HG02840 (cell line): ENCODE measurements at regions not wholly inside any gene's neighbourhood (a gene's known extent, or its start where the extent isn't known, plus 50 kb on each side); places are given as distances from the start of the nearest gene placed in this dataset.
"Not testable (repeated sequence)": the region's sequence is repeated elsewhere in the genome, so short reads cannot be mapped to it uniquely, and the experiment has no call there.

Source experiments
- ATAC-seq: cut with Tn5 transposase; IDR thresholded peaks from one replicate; pipeline ENCODE4 v1.9.1; 2021; ENCODE audit warnings: mild to moderate bottlenecking, moderate library complexity, moderate number of reproducible peaks; ENCODE audit not compliant: unreplicated experiment, low FRiP score

DNA sequence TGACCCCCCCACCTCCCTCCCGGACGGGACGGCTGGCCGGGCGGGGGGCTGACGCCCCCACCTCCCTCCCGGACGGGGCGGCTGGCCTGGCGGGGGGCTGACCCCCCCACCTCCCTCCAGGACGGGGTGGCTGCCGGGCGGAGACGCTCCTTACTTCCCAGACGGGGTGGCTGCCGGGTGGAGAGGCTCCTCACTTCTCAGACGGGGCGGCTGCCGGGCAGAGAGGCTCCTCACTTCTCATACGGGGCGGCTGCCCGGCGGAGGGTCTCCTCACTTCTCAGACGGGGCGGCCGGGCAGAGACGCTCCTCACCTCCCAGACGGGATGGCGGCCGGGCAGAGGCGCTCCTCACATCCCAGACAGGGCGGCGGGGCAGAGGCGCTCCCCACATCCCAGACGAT is 84.7 kb downstream of the OR2B2 start:
- not testable (repeated sequence) for ATAC-seq

GRCh38 chr6:27826612-27826985 is 85.6 kb downstream of the OR2B2 start:
- ATAC-seq: not testable (repeated sequence)

DNA sequence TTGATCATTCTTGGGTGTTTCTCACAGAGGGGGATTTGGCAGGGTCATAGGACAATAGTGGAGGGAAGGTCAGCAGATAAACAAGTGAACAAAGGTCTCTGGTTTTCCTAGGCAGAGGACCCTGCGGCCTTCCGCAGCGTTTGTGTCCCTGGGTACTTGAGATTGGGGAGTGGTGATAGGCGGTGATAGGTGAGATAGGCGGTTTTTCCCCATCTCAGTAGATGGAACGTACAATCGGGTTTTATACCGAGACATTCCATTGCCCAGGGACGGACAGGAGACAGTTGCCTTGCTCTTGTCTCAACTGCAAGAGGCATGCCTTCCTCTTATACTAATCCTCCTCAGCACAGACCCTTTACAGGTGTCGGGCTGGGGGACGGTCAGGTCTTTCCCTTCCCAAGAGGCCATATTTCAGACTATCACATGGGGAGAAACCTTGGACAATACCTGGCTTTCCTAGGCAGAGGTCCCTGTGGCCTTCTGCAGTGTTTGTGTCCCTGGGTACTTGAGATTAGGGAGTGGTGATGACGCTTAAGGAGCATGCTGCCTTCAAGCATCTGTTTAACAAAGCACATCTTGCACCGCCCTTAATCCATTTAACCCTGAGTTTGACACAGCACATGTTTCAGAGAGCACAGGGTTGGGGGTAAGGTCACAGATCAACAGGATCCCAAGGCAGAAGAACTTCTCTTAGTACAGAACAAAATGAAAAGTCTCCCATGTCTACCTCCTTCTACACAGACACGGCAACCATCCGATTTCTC is 86.2 kb downstream of the OR2B2 start:
- not testable (repeated sequence) for ATAC-seq

DNA sequence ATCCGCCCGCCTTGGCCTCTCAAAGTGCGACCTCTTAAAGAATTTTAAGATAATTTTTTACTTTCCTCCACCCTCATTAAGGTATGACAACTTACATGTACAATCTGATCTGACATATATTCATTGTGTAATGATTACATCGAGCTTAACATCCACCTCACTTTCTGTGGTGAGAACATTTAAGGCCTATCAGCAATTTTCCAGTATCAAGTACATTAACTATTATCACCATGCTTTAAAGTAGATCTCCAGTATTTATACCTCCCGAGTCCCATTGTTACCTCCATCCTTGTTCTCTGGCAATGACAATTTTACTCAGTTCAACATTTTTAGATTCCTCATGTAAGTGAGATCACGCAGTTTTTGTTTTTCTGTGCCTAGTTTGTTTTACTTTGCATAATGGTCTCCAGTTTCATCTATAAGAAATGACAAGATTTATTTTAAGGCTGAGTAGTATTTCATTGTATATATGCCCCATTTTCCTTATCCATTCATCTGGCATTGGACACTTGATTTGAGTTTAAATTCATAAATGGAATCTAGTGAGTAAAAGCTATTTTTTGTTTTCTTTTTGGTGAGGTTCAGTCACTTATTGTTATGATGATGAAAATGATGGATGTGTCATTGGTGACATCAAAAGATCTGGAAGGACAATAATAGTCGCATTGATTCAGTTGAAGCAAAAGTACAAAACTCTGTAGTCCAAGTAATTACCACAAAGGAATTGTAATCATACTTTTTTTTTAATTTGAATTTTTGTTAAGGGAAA is 87.0 kb downstream of the OR2B2 start:
- no peak for ATAC-seq

- ATAC-seq: peak; percentile 63
Measured at GRCh38 chr6:27824211-27825024, 87.8 kb downstream of the OR2B2 start.

- peak; percentile 84 for ATAC-seq
Measured at GRCh38 chr6:27823714-27824210, 88.4 kb downstream of the OR2B2 start.

DNA sequence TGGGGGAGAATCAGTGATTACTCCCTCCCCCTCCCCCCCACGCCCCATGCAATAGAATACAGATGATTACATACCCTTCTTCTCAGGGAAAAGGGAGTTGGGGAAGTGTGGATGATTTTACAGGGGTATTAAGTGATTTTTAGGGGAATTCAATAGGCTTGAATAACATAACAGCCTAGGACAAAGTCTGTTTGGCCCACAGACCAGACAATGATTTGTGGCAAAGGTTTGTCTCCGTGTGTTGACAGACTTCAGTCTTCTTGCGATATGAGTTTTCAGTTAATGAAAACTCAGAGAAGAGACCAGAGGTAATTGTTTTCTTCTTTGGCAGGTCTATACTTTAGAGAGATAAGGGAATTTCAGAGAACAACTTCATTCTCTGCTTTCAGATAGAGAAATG is 95.3 kb downstream of the OR2B2 start:
- no peak for ATAC-seq

- peak; percentile 57 for ATAC-seq
Measured at GRCh38 chr6:27814665-27815424, 97.4 kb downstream of the OR2B2 start.

GRCh38 chr6:27814415-27814664 is 97.9 kb downstream of the OR2B2 start:
- peak; percentile 5 for ATAC-seq

DNA sequence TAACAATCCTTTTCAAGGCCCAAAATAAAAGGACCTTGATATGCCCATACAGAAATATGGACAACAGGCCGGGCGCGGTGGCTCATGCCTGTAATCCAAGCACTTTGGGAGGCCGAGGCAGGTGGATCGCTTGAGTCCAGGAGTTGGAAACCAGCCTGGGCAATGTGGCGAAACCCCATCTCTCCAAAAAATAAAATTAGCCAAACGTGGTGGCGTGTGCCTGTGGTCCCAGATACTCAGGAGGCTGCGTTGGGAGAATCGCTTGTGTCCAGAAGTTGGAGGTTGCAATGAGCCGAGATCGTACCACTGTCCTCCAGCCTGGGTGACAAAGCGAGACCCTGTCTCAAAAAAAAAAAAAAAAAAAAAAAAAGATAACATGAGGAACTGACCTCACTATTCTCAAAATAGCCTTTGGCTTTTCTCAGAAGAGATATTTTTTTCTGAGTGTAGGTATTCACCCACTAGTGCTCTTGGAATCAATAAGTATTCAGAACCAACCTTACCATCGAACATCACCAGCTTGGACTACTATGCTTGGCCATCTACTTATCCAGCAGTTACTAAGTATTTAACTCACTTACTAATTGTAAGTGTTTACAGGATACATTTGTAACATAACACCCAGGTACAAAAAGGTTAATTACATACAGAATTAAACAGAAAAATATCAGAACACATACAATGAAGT is 99.2 kb downstream of the OR2B2 start:
- ATAC-seq: no peak

- ATAC-seq: no peak
Measured at GRCh38 chr6:27812078-27812804, 100.0 kb downstream of the OR2B2 start.

- ATAC-seq: no peak
Measured at GRCh38 chr6:27811451-27811772, 100.8 kb downstream of the OR2B2 start.

DNA sequence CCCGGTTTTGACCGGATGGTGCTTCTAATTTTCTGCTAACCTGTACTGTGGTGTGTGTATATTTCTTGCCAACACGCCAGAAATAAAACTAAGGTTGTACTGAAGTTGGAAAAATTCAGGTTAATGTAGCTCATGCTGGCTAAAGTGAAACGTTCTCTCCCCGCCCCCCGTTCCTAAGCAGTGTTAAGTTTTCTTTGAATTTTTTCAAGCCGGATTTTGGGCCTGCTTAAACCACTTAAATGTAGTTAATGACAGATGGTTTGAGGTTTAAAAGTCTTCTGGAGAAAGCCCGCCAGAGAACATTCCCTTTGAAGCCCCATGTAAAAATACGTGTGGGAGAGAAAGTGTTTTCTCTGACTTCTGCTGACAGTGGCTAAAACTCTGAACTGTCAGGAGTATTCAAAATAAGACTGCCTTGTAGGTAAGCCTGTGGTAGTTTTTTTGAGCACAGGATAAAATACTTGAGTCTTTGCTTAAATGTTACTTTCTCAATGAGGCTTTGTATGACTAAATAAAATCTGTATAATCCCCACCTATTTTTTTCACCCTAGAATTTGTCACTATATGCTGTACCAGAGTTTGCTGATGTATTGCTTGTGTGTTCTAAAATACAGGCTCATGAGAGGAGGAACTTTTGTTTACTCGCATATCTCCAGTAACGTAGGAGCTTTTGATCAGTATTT is 101.3 kb downstream of the OR2B2 start:
- no peak for ATAC-seq

DNA sequence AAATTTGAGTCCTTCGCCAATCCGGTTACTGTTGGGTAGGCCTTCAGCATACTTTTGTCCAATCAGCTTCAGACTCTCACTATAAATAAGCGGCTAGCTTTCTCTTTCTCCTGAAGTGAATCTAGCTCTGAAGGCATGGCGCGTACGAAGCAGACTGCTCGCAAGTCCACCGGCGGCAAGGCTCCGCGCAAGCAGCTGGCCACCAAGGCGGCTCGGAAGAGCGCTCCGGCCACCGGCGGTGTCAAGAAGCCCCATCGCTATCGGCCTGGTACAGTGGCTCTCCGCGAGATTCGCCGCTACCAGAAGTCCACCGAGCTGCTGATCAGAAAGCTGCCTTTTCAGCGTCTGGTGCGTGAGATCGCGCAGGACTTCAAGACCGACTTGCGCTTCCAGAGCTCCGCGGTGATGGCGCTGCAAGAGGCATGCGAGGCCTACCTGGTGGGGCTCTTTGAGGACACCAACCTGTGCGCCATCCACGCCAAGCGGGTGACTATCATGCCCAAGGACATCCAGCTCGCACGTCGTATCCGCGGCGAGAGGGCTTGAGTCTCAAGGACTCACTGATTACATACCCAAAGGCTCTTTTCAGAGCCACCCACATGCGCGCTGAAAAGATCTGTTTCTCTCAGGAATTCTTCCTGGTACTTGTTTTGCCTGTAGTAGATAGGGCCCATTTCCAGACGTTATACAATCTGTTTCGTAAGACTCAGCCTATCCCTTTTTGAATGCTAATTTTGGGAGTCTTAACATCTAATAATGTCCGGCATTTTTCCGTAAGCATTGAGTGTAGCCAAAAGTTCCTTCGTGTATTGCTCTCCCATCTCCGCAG is 102.0 kb downstream of the OR2B2 start:
- ATAC-seq: peak; percentile 36

GRCh38 chr6:27809067-27809938 is 102.9 kb downstream of the OR2B2 start:
- ATAC-seq: no peak

DNA sequence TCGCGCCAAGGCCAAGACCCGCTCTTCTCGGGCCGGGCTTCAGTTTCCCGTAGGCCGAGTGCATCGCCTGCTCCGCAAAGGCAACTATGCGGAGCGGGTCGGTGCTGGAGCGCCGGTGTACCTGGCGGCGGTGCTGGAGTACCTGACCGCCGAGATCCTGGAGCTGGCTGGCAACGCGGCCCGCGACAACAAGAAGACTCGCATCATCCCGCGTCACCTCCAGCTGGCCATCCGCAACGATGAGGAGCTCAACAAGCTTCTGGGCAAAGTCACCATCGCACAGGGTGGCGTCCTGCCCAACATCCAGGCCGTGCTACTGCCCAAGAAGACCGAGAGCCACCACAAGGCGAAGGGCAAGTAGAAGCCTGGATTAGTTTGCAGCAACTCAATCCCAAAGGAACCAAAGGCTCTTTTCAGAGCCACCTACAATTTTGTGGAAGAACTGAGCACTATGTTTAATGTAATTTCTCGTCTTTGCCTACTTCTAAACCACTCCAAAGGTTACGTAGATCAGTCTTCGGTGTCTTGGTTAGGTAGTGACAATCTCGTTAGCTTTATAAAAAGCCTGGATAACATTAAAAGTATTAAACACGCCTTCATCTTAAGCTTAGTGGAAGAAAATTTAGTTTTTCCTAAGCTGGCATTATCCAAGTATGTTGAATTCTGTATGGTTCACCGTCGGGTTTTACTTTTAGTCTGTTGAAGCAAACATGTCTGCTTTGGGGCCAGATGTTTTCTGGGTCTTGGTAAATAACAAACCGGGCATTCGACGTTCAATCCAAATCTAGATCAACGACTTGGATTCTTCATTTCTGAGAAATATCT is 103.7 kb downstream of the OR2B2 start:
- not testable (repeated sequence) for ATAC-seq
